ENCODE measurements at regions not wholly inside any gene's neighbourhood (a gene's known extent, or its start where the extent isn't known, plus 50 kb on each side); places are given as distances from the start of the nearest gene placed in this dataset.

DNA sequence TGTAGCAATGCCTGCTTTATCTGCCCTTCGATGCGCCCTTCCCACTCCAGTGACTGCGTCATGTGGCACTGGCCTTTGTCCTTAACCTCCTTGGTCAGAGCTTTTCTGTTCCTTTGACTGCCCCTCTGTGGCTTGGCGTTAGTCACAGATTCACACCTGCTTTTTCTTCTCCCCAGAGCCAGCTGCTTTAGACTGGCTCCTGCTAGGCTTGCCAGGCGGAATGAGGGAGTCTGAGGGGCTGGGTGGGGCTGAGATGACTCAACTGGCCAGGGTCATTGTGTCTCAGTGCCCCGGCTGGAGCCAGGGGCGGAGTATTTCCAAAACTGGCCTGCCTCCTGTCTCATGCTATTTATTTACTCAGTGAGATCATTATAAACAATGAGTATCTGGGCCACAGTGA lies 194.1 kb downstream of the EMX2 start:
- DNase-seq (ENCODE audit: low read depth, low spot score): peak; percentile 34
- H3K36me3 ChIP-seq (ENCODE audit: control insufficient read depth in 1 of 2, insufficient read depth in 2 of 2, low read length in 2 of 2): no peaks in the 10 kb centered on the region
- peaks cover 25% of the 10 kb centered on the region for H3K27me3 ChIP-seq (ENCODE audit: insufficient read depth, low read length)
- ATAC-seq: peak; percentile 76
- H3K4me1 ChIP-seq (ENCODE audit: control insufficient read depth in 1 of 2, insufficient read depth in 2 of 2, low read length in 2 of 2): peaks cover 7 to 14% of the 10 kb centered on the region in 2 experiments; a peak in 3 of 4 replicates
- H3K4me3 ChIP-seq (replicated peaks in 1 of 2; ENCODE audit: low read depth in 1 of 2, low read length in 2 of 2): no peak overlapping the region
- RAD21 ChIA-PET (ENCODE audit: low non-redundant PET in 1 of 2, low total read pairs in 2 of 2, uncharacterized antibody in 2 of 2, unreplicated experiment in 2 of 2): no interaction called here
- no peak overlapping the region for H3K9ac ChIP-seq (ENCODE audit: low read length)
- TF ChIP-seq RAD21 (IDR thresholded peaks at IDR 0.05; ENCODE audit: low read depth) (peak; percentile 14; the same call in 1 of the 2 replicates), JUND (IDR thresholded peaks at IDR 0.05) (peak; percentile 58), ZNF274 (IDR thresholded peaks at IDR 0.05; ENCODE audit: low read depth, low read length) (no peak), FOSL1 (IDR thresholded peaks at IDR 0.05; ENCODE audit: low read depth) (peak; percentile 48; the same call in 1 of the 2 replicates)
- TF ChIP-seq, protein P1, sequence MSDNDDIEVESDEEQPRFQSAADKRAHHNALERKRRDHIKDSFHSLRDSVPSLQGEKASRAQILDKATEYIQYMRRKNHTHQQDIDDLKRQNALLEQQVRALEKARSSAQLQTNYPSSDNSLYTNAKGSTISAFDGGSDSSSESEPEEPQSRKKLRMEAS (IDR thresholded peaks at IDR 0.05): peak; percentile 75
- BruUV-seq (replicated peaks): no TSS peak
- POLR2A ChIA-PET: no interaction called here
- intact Hi-C loops (cut with micrococcal nuclease): no loop called here
- no peaks in the 10 kb centered on the region for H3K79me2 ChIP-seq (ENCODE audit: insufficient read depth, low read length)
- no peaks in the 10 kb centered on the region for H3K9me3 ChIP-seq (ENCODE audit: control insufficient read depth in 1 of 2, insufficient read depth in 1 of 2, low read depth in 1 of 2, low read length in 2 of 2)
- H3K4me2 ChIP-seq (ENCODE audit: low read length): peak overlapping the region; percentile 31
- H3K9me2 ChIP-seq (ENCODE audit: insufficient read depth): no peaks in the 10 kb centered on the region
- no peak overlapping the region for H2AFZ ChIP-seq (ENCODE audit: low read depth, low read length, poor library complexity, severe bottlenecking)
- no peaks in the 10 kb centered on the region for H4K20me1 ChIP-seq (ENCODE audit: insufficient read depth)
- CTCF ChIA-PET: no interaction called here
- H3K27ac ChIP-seq (ENCODE audit: low read depth, low read length): no peak overlapping the region

DNA sequence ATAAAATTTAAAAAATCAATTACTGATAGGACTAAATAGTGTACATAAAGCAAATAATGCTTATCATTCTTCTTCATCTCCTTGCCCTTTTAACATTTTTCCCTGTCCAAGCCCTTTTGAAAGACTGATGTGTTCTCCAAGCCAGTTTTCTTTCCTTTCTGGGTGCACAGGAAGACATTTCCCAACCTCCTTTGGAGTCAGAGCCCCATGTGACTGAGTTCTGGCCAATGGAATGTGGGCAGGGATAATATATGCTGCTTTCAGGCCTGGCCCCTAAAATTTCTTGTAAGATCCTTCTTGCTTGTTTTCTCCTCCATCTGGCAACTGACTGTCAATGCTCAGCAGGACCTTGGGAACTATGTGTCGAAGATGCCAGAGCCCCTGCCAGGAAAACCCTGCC lies 197.5 kb downstream of the EMX2 start:
- RAD21 ChIA-PET (ENCODE audit: low non-redundant PET in 1 of 2, low total read pairs in 2 of 2, uncharacterized antibody in 2 of 2, unreplicated experiment in 2 of 2): no interaction called here
- Histone ChIP-seq H3K79me2 (ENCODE audit: insufficient read depth, low read length) (no peaks in the 10 kb centered on the region), H4K20me1 (ENCODE audit: insufficient read depth) (no peaks in the 10 kb centered on the region), H3K36me3 (ENCODE audit: control insufficient read depth in 1 of 2, insufficient read depth in 2 of 2, low read length in 2 of 2) (no peaks in the 10 kb centered on the region), H3K4me3 (replicated peaks in 1 of 2; ENCODE audit: low read depth in 1 of 2, low read length in 2 of 2) (no peak overlapping the region), H3K9me2 (ENCODE audit: insufficient read depth) (no peaks in the 10 kb centered on the region), H2AFZ (ENCODE audit: low read depth, low read length, poor library complexity, severe bottlenecking) (no peak overlapping the region), H3K9ac (ENCODE audit: low read length) (no peak overlapping the region), H3K4me1 (ENCODE audit: control insufficient read depth in 1 of 2, insufficient read depth in 2 of 2, low read length in 2 of 2) (peaks cover 7 to 14% of the 10 kb centered on the region in 2 experiments; a peak in 3 of 4 replicates), H3K9me3 (ENCODE audit: control insufficient read depth in 1 of 2, insufficient read depth in 1 of 2, low read depth in 1 of 2, low read length in 2 of 2) (no peaks in the 10 kb centered on the region), H3K4me2 (ENCODE audit: low read length) (no peak overlapping the region), H3K27me3 (ENCODE audit: insufficient read depth, low read length) (peaks cover 10% of the 10 kb centered on the region; the same call in 1 of the 2 replicates), H3K27ac (ENCODE audit: low read depth, low read length) (no peak overlapping the region)
- POLR2A ChIA-PET: no interaction called here
- BruUV-seq (replicated peaks): no TSS peak
- DNase-seq (ENCODE audit: low read depth, low spot score): no peak
- CTCF ChIA-PET: no interaction called here
- ATAC-seq: no peak
- intact Hi-C loops (cut with micrococcal nuclease): no loop called here
- TF ChIP-seq RAD21 (IDR thresholded peaks at IDR 0.05; ENCODE audit: low read depth): no peak
- no peak for TF ChIP-seq YY1 (IDR thresholded peaks at IDR 0.05; ENCODE audit: extremely low read depth, insufficient replicate concordance, low read depth, low read length)
- TF ChIP-seq, protein P2, sequence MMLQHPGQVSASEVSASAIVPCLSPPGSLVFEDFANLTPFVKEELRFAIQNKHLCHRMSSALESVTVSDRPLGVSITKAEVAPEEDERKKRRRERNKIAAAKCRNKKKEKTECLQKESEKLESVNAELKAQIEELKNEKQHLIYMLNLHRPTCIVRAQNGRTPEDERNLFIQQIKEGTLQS (IDR thresholded peaks at IDR 0.05): no peak
- no peak for TF ChIP-seq EZH2phosphoT487 (IDR thresholded peaks at IDR 0.05; ENCODE audit: borderline replicate concordance)
- TF ChIP-seq POLR2A (IDR thresholded peaks at IDR 0.05; ENCODE audit: borderline replicate concordance, extremely low read depth, insufficient read depth, insufficient read length): no peak
- TF ChIP-seq ELF1 (IDR thresholded peaks at IDR 0.05; ENCODE audit: borderline replicate concordance, low read depth): no peak
- TF ChIP-seq CBX3 (IDR thresholded peaks at IDR 0.05; ENCODE audit: low read depth): no peak
- TF ChIP-seq TCF7L2 (IDR thresholded peaks at IDR 0.05; ENCODE audit: borderline replicate concordance, extremely low read depth, insufficient read depth, insufficient read length): no peak
- TF ChIP-seq EGR1 (IDR thresholded peaks at IDR 0.05; ENCODE audit: low read depth): no peak
- TF ChIP-seq, protein P1 (IDR thresholded peaks at IDR 0.05): no peak
- TF ChIP-seq SRF (IDR thresholded peaks at IDR 0.05; ENCODE audit: low read depth): no peak
- TF ChIP-seq, protein P3, sequence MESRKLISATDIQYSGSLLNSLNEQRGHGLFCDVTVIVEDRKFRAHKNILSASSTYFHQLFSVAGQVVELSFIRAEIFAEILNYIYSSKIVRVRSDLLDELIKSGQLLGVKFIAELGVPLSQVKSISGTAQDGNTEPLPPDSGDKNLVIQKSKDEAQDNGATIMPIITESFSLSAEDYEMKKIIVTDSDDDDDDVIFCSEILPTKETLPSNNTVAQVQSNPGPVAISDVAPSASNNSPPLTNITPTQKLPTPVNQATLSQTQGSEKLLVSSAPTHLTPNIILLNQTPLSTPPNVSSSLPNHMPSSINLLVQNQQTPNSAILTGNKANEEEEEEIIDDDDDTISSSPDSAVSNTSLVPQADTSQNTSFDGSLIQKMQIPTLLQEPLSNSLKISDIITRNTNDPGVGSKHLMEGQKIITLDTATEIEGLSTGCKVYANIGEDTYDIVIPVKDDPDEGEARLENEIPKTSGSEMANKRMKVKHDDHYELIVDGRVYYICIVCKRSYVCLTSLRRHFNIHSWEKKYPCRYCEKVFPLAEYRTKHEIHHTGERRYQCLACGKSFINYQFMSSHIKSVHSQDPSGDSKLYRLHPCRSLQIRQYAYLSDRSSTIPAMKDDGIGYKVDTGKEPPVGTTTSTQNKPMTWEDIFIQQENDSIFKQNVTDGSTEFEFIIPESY (IDR thresholded peaks at IDR 0.05; ENCODE audit: extremely low read depth, insufficient replicate concordance, low read length): no peak
